ENCODE measurements at regions not wholly inside any gene's neighbourhood (a gene's known extent, or its start where the extent isn't known, plus 50 kb on each side); places are given as distances from the start of the nearest gene placed in this dataset.
"Not testable (repeated sequence)": the region's sequence is repeated elsewhere in the genome, so short reads cannot be mapped to it uniquely, and the experiment has no call there.

DNA sequence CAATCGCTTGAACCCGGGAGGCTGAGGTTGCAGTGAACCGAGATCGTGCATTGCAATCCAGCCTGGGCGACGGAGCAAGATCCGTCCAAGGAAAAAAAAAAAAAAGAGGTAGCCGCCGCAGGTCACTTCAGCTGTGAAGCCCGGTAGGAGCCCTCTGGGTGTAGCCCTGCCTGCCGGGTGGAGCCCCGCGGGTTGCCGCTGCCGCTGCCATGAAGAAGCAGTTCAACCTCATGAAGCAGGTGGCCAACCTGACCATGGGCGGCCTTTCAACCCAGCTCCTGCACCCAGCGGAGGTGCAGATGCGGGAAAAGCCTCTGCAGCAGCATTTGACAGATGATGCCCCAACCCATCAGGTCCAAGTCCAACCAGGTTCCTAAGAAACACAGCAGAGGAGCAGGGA, 219.5 kb upstream of the SLC39A10 start:
- DNase-seq (ENCODE audit: low spot score) = no peak
- Histone ChIP-seq H3K4me1 (ENCODE audit: insufficient read depth, low read length, poor library complexity, severe bottlenecking) (no peaks in the 10 kb centered on the region), H3K4me3 (ENCODE audit: low read depth, low read length, poor library complexity, severe bottlenecking) (no peak overlapping the region), H3K27ac (ENCODE audit: low read depth, low read length, poor library complexity, severe bottlenecking) (no peak overlapping the region), H3K27me3 (replicated peaks; ENCODE audit: insufficient read depth, low read depth, low read length, poor library complexity) (no peaks in the 10 kb centered on the region), H3K36me3 (ENCODE audit: insufficient read depth, low read length, poor library complexity, severe bottlenecking) (no peaks in the 10 kb centered on the region), H3K9me3 (ENCODE audit: low read depth, low read length, poor library complexity, severe bottlenecking) (peaks cover 7% of the 10 kb centered on the region)
- BruUV-seq (replicated peaks) = no TSS peak
- intact Hi-C loops (cut with micrococcal nuclease; ENCODE audit: unreplicated experiment) = no loop called here
- CTCF ChIA-PET = no interaction called here
- POLR2A ChIA-PET (ENCODE audit: low non-redundant PET) = no interaction called here
- TF ChIP-seq, protein P1, sequence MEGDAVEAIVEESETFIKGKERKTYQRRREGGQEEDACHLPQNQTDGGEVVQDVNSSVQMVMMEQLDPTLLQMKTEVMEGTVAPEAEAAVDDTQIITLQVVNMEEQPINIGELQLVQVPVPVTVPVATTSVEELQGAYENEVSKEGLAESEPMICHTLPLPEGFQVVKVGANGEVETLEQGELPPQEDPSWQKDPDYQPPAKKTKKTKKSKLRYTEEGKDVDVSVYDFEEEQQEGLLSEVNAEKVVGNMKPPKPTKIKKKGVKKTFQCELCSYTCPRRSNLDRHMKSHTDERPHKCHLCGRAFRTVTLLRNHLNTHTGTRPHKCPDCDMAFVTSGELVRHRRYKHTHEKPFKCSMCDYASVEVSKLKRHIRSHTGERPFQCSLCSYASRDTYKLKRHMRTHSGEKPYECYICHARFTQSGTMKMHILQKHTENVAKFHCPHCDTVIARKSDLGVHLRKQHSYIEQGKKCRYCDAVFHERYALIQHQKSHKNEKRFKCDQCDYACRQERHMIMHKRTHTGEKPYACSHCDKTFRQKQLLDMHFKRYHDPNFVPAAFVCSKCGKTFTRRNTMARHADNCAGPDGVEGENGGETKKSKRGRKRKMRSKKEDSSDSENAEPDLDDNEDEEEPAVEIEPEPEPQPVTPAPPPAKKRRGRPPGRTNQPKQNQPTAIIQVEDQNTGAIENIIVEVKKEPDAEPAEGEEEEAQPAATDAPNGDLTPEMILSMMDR (conservative IDR thresholded peaks at IDR 0.05; ENCODE audit: low read depth, low read length) = no peak
- TF ChIP-seq EZH2 (IDR thresholded peaks at IDR 0.05; ENCODE audit: borderline replicate concordance, low read depth, low read length, poor library complexity, severe bottlenecking) = no peak

DNA sequence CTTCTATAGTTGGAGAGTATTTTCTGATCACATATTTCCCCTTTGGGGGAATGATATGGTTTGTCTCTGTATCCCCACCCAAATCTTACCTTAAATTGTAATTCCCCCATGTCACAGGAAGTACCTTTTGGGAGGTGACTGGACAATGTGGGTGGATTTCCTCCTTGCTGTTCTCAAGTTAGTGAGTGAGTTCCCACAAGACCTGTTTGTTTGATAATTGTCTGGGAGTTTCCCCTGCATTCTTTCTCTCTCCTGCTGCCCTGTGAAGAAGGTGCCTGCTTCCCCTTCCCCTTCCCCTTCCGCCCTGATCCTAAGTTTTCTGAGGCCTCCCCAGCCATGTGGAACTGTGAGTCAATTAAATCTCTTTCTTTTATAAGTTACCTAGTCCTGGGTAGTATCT, 222.7 kb upstream of the SLC39A10 start:
- intact Hi-C loops (cut with micrococcal nuclease; ENCODE audit: unreplicated experiment) = no loop called here
- ChIA-PET CTCF (no interaction called here), POLR2A (ENCODE audit: low non-redundant PET) (no interaction called here)
- BruUV-seq (replicated peaks) = no TSS peak
- Histone ChIP-seq H3K27ac (ENCODE audit: low read depth, low read length, poor library complexity, severe bottlenecking) (no peak overlapping the region), H3K4me1 (ENCODE audit: insufficient read depth, low read length, poor library complexity, severe bottlenecking) (no peaks in the 10 kb centered on the region), H3K9me3 (ENCODE audit: low read depth, low read length, poor library complexity, severe bottlenecking) (no peaks in the 10 kb centered on the region), H3K36me3 (ENCODE audit: insufficient read depth, low read length, poor library complexity, severe bottlenecking) (no peaks in the 10 kb centered on the region), H3K4me3 (ENCODE audit: low read depth, low read length, poor library complexity, severe bottlenecking) (no peak overlapping the region), H3K27me3 (replicated peaks; ENCODE audit: insufficient read depth, low read depth, low read length, poor library complexity) (no peaks in the 10 kb centered on the region)
- no peak for DNase-seq (ENCODE audit: low spot score)
- TF ChIP-seq EZH2 (IDR thresholded peaks at IDR 0.05; ENCODE audit: borderline replicate concordance, low read depth, low read length, poor library complexity, severe bottlenecking) = no peak
- TF ChIP-seq, protein P1 (conservative IDR thresholded peaks at IDR 0.05; ENCODE audit: low read depth, low read length) = no peak

DNA sequence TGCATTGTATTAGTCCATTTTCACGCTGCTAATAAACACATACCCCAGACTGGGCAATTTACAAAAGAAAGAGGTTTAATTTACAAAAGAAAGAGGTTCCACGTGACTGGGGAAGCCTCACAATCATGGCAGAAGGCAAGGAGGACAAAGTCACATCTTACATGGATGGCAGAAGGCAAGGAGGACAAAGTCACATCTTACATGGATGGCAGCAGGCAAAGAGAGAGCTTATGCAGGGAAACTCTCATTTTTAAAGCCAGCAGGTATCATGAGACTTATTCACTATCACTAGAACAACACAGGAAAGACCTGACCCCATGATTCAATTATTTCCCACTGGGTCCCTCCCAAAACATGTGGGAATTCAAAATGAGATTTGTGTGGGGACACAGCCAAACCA, 223.3 kb upstream of the SLC39A10 start:
- H3K36me3 ChIP-seq (ENCODE audit: insufficient read depth, low read length, poor library complexity, severe bottlenecking); BruUV-seq (replicated peaks); DNase-seq (ENCODE audit: low spot score); H3K4me3 ChIP-seq (ENCODE audit: low read depth, low read length, poor library complexity, severe bottlenecking); CTCF ChIA-PET; H3K27ac ChIP-seq (ENCODE audit: low read depth, low read length, poor library complexity, severe bottlenecking); POLR2A ChIA-PET (ENCODE audit: low non-redundant PET); intact Hi-C loops (cut with micrococcal nuclease; ENCODE audit: unreplicated experiment); H3K27me3 ChIP-seq (replicated peaks; ENCODE audit: insufficient read depth, low read depth, low read length, poor library complexity); H3K9me3 ChIP-seq (ENCODE audit: low read depth, low read length, poor library complexity, severe bottlenecking); H3K4me1 ChIP-seq (ENCODE audit: insufficient read depth, low read length, poor library complexity, severe bottlenecking): not testable (repeated sequence)

DNA sequence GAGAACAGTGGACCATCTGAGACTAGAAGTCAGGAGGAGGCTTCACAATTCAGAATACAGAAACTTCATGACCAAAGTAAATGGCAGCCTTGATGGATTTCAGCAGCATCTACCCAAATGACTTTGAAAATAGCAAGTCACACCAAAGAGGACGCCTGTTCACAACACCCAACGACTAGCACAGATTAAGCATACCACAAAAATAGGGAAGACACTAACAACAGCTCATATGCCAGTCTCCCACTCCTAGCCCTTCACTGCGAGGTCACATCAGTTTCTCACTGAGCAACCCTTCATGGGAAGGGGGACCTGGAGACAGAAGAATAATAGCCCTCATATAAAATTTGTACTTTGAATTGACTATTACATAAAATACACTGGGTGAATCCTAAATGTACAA, 228.4 kb upstream of the SLC39A10 start:
- Histone ChIP-seq H3K27me3 (replicated peaks; ENCODE audit: insufficient read depth, low read depth, low read length, poor library complexity) (no peaks in the 10 kb centered on the region), H3K36me3 (ENCODE audit: insufficient read depth, low read length, poor library complexity, severe bottlenecking) (no peaks in the 10 kb centered on the region), H3K27ac (ENCODE audit: low read depth, low read length, poor library complexity, severe bottlenecking) (no peak overlapping the region), H3K9me3 (ENCODE audit: low read depth, low read length, poor library complexity, severe bottlenecking) (no peaks in the 10 kb centered on the region), H3K4me3 (ENCODE audit: low read depth, low read length, poor library complexity, severe bottlenecking) (no peak overlapping the region), H3K4me1 (ENCODE audit: insufficient read depth, low read length, poor library complexity, severe bottlenecking) (peaks cover 8% of the 10 kb centered on the region)
- intact Hi-C loops (cut with micrococcal nuclease; ENCODE audit: unreplicated experiment) = no loop called here
- no TSS peak for BruUV-seq (replicated peaks)
- ChIA-PET CTCF (no interaction called here), POLR2A (ENCODE audit: low non-redundant PET) (no interaction called here)
- no peak for DNase-seq (ENCODE audit: low spot score)
- TF ChIP-seq, protein P1 (conservative IDR thresholded peaks at IDR 0.05; ENCODE audit: low read depth, low read length) = no peak
- TF ChIP-seq EZH2 (IDR thresholded peaks at IDR 0.05; ENCODE audit: borderline replicate concordance, low read depth, low read length, poor library complexity, severe bottlenecking) = no peak
